ENCODE measurements at regions not wholly inside any gene's neighbourhood (a gene's known extent, or its start where the extent isn't known, plus 50 kb on each side); places are given as distances from the start of the nearest gene placed in this dataset.

GRCh38 chr2:237150186-237150585 lies 64.5 kb downstream of the COPS8 start:
- no peak for TF ChIP-seq CTCF (IDR thresholded peaks at IDR 0.05)
- no peak for TF ChIP-seq POLR2A (IDR thresholded peaks at IDR 0.05)

All from Peyer's patch (tissue), 4 donors.